ENCODE measurements at regions not wholly inside any gene's neighbourhood (a gene's known extent, or its start where the extent isn't known, plus 50 kb on each side); places are given as distances from the start of the nearest gene placed in this dataset.

DNA sequence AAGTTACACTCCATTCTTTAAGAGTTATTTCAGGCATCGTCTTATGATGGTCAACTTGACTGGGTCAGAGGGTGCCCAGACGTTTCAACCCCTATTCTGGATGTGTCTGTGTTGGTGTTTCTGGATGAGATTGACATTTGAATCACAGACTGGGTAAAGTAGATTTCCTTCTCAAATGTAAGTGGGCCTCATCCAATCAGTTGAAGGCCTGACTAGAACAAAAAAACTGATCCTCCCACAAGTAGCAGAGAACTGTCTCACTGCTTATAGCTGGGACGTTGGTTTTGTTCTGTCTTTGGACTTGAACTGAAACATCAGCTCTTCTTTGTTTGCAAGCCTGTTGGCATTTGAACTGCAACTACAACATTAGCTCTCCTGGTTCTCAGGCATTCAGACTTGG lies 76.3 kb upstream of the LYZL1 start:
- BruUV-seq (replicated peaks) = no TSS peak
- no peak overlapping the region for H3K4me3 ChIP-seq (ENCODE audit: low read depth, low read length, poor library complexity, severe bottlenecking)
- H3K9me3 ChIP-seq (ENCODE audit: low read depth, low read length, poor library complexity, severe bottlenecking) = peaks cover 11% of the 10 kb centered on the region
- no peaks in the 10 kb centered on the region for H3K4me1 ChIP-seq (ENCODE audit: insufficient read depth, low read length, poor library complexity, severe bottlenecking)
- no peaks in the 10 kb centered on the region for H3K27me3 ChIP-seq (replicated peaks; ENCODE audit: insufficient read depth, low read depth, low read length, poor library complexity)
- H3K27ac ChIP-seq (ENCODE audit: low read depth, low read length, poor library complexity, severe bottlenecking) = no peak overlapping the region
- no peak for DNase-seq (ENCODE audit: low spot score)
- no peaks in the 10 kb centered on the region for H3K36me3 ChIP-seq (ENCODE audit: insufficient read depth, low read length, poor library complexity, severe bottlenecking)
- CTCF ChIA-PET = no interaction called here
- TF ChIP-seq EZH2 (IDR thresholded peaks at IDR 0.05; ENCODE audit: borderline replicate concordance, low read depth, low read length, poor library complexity, severe bottlenecking) = no peak
- TF ChIP-seq, protein P1, sequence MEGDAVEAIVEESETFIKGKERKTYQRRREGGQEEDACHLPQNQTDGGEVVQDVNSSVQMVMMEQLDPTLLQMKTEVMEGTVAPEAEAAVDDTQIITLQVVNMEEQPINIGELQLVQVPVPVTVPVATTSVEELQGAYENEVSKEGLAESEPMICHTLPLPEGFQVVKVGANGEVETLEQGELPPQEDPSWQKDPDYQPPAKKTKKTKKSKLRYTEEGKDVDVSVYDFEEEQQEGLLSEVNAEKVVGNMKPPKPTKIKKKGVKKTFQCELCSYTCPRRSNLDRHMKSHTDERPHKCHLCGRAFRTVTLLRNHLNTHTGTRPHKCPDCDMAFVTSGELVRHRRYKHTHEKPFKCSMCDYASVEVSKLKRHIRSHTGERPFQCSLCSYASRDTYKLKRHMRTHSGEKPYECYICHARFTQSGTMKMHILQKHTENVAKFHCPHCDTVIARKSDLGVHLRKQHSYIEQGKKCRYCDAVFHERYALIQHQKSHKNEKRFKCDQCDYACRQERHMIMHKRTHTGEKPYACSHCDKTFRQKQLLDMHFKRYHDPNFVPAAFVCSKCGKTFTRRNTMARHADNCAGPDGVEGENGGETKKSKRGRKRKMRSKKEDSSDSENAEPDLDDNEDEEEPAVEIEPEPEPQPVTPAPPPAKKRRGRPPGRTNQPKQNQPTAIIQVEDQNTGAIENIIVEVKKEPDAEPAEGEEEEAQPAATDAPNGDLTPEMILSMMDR (conservative IDR thresholded peaks at IDR 0.05; ENCODE audit: low read depth, low read length) = no peak
- intact Hi-C loops (cut with micrococcal nuclease; ENCODE audit: unreplicated experiment) = no loop called here
- POLR2A ChIA-PET (ENCODE audit: low non-redundant PET) = no interaction called here

DNA sequence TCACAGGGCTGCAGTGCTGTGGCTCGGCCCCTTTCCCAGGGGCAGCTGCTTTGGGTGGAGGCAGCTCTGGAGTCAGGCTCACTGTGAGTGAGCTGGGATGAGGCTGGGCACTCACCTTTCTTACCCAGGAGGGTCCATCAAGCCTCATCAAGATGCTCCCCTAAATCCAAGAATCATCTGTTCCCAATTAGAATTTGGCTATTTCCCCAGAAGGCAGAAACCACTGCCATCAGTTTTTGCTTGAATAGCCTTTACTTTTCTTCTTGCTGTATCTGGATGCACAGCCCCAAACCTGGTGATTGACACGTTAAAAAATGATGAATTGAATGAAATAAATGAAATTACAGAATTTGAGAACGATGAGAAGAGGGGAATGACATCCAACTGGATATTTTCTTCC lies 74.3 kb upstream of the LYZL1 start:
- no TSS peak for BruUV-seq (replicated peaks)
- H3K27ac ChIP-seq (ENCODE audit: low read depth, low read length, poor library complexity, severe bottlenecking) = no peak overlapping the region
- no peaks in the 10 kb centered on the region for H3K4me1 ChIP-seq (ENCODE audit: insufficient read depth, low read length, poor library complexity, severe bottlenecking)
- no peaks in the 10 kb centered on the region for H3K27me3 ChIP-seq (replicated peaks; ENCODE audit: insufficient read depth, low read depth, low read length, poor library complexity)
- CTCF ChIA-PET = no interaction called here
- POLR2A ChIA-PET (ENCODE audit: low non-redundant PET) = interaction anchor here (0.6 kb wide), 1 partner anchor 58 kb away, joined by 3 read pairs; no protein-coding TSS in a partner anchor
- TF ChIP-seq EZH2 (IDR thresholded peaks at IDR 0.05; ENCODE audit: borderline replicate concordance, low read depth, low read length, poor library complexity, severe bottlenecking) = no peak
- TF ChIP-seq, protein P1 (conservative IDR thresholded peaks at IDR 0.05; ENCODE audit: low read depth, low read length) = no peak
- H3K9me3 ChIP-seq (ENCODE audit: low read depth, low read length, poor library complexity, severe bottlenecking) = peaks cover 7% of the 10 kb centered on the region
- no peaks in the 10 kb centered on the region for H3K36me3 ChIP-seq (ENCODE audit: insufficient read depth, low read length, poor library complexity, severe bottlenecking)
- intact Hi-C loops (cut with micrococcal nuclease; ENCODE audit: unreplicated experiment) = no loop called here
- DNase-seq (ENCODE audit: low spot score) = no peak
- no peak overlapping the region for H3K4me3 ChIP-seq (ENCODE audit: low read depth, low read length, poor library complexity, severe bottlenecking)

DNA sequence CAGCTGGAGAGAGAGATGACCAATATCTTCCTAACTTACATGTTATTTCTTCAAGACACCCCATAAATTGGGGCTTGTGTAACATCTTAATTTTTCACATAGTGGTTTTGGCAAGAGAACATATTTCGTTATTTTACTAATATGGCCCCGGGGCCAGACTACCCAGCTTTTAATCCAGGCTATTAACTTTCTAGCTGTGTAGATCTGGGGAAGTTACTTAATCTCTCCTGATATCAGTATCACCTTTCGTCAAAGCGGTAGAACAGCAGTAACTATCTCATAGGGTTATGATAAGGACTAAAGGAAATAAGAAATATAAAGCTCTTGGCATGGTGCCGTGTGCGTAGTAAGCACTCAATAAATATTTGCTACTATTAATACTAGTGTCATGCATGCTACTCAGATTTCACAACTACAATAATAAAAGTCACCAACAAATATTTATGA lies 71.6 kb upstream of the LYZL1 start:
- TF ChIP-seq, protein P1 (conservative IDR thresholded peaks at IDR 0.05; ENCODE audit: low read depth, low read length) = no peak
- TF ChIP-seq EZH2 (IDR thresholded peaks at IDR 0.05; ENCODE audit: borderline replicate concordance, low read depth, low read length, poor library complexity, severe bottlenecking) = no peak
- H3K36me3 ChIP-seq (ENCODE audit: insufficient read depth, low read length, poor library complexity, severe bottlenecking) = no peaks in the 10 kb centered on the region
- ChIA-PET CTCF (no interaction called here), POLR2A (ENCODE audit: low non-redundant PET) (no interaction called here)
- H3K4me1 ChIP-seq (ENCODE audit: insufficient read depth, low read length, poor library complexity, severe bottlenecking) = no peaks in the 10 kb centered on the region
- no peaks in the 10 kb centered on the region for H3K27me3 ChIP-seq (replicated peaks; ENCODE audit: insufficient read depth, low read depth, low read length, poor library complexity)
- DNase-seq (ENCODE audit: low spot score) = no peak
- H3K9me3 ChIP-seq (ENCODE audit: low read depth, low read length, poor library complexity, severe bottlenecking) = no peaks in the 10 kb centered on the region
- H3K4me3 ChIP-seq (ENCODE audit: low read depth, low read length, poor library complexity, severe bottlenecking) = no peak overlapping the region
- intact Hi-C loops (cut with micrococcal nuclease; ENCODE audit: unreplicated experiment) = no loop called here
- no TSS peak for BruUV-seq (replicated peaks)
- no peak overlapping the region for H3K27ac ChIP-seq (ENCODE audit: low read depth, low read length, poor library complexity, severe bottlenecking)

Measured in A673 (cell line).